ENCODE measurements at regions not wholly inside any gene's neighbourhood (a gene's known extent, or its start where the extent isn't known, plus 50 kb on each side); places are given as distances from the start of the nearest gene placed in this dataset.

- no peak for DNase-seq (ENCODE audit: low read depth)
Observed at GRCh38 chr2:33904801-33905200, 305.7 kb upstream of the FAM98A start.

- no peak for DNase-seq (ENCODE audit: low read depth)
Observed at GRCh38 chr2:33903701-33904100, 304.6 kb upstream of the FAM98A start.

- DNase-seq (ENCODE audit: low read depth): no peak
Observed at GRCh38 chr2:33903215-33903614, 304.1 kb upstream of the FAM98A start.

GRCh38 chr2:33900610-33901009, 301.5 kb upstream of the FAM98A start:
- DNase-seq (ENCODE audit: low read depth): no peak

GRCh38 chr2:33897741-33898140, 298.6 kb upstream of the FAM98A start:
- no peak for DNase-seq (ENCODE audit: low read depth)

GRCh38 chr2:33893824-33894223, 294.7 kb upstream of the FAM98A start:
- no peak for DNase-seq (ENCODE audit: low read depth)

- no peak for DNase-seq (ENCODE audit: low read depth)
Observed at GRCh38 chr2:33891616-33892015, 292.5 kb upstream of the FAM98A start.

- DNase-seq (ENCODE audit: low read depth): no peak
Observed at GRCh38 chr2:33890686-33891085, 291.6 kb upstream of the FAM98A start.

- DNase-seq (ENCODE audit: low read depth): no peak
Observed at GRCh38 chr2:33877348-33878016, 278.4 kb upstream of the FAM98A start.

- no peak for DNase-seq (ENCODE audit: low read depth)
Observed at GRCh38 chr2:33873076-33873605, 274.0 kb upstream of the FAM98A start.

GRCh38 chr2:33859811-33860461, 260.8 kb upstream of the FAM98A start:
- DNase-seq (ENCODE audit: low read depth): no peak

- DNase-seq (ENCODE audit: low read depth): no peak
Observed at GRCh38 chr2:33859176-33859575, 260.1 kb upstream of the FAM98A start.

- DNase-seq (ENCODE audit: low read depth): no peak
Observed at GRCh38 chr2:33848486-33848885, 249.4 kb upstream of the FAM98A start.

- no peak for DNase-seq (ENCODE audit: low read depth)
Observed at GRCh38 chr2:33839791-33840190, 240.7 kb upstream of the FAM98A start.

GRCh38 chr2:33836628-33837027, 237.5 kb upstream of the FAM98A start:
- DNase-seq (ENCODE audit: low read depth): no peak

- DNase-seq (ENCODE audit: low read depth): no peak
Observed at GRCh38 chr2:33835911-33836310, 236.8 kb upstream of the FAM98A start.

GRCh38 chr2:33822964-33823363, 223.9 kb upstream of the FAM98A start:
- no peak for DNase-seq (ENCODE audit: low read depth)

GRCh38 chr2:33812707-33813106, 213.6 kb upstream of the FAM98A start:
- DNase-seq (ENCODE audit: low read depth): no peak

GRCh38 chr2:33810046-33810835, 211.1 kb upstream of the FAM98A start:
- no peak for DNase-seq (ENCODE audit: low read depth)

GRCh38 chr2:33806041-33806440, 206.9 kb upstream of the FAM98A start:
- DNase-seq (ENCODE audit: low read depth): no peak

- no peak for DNase-seq (ENCODE audit: low read depth)
Observed at GRCh38 chr2:33804155-33804554, 205.1 kb upstream of the FAM98A start.

GRCh38 chr2:33796511-33796910, 197.4 kb upstream of the FAM98A start:
- DNase-seq (ENCODE audit: low read depth): no peak
